CD8-positive, alpha-beta memory T cell (primary cell): ENCODE measurements at regions not wholly inside any gene's neighbourhood (a gene's known extent, or its start where the extent isn't known, plus 50 kb on each side); places are given as distances from the start of the nearest gene placed in this dataset.
"Not testable (repeated sequence)": the region's sequence is repeated elsewhere in the genome, so short reads cannot be mapped to it uniquely, and the experiment has no call there.

Source experiments
- CTCF ChIA-PET: fragments of 350-600 bp; sonication (Branson Sonifier 250); formaldehyde crosslinking; loops from one replicate; lab custom pipeline; 2021; ENCODE audit warnings: antibody characterized with exemption; lab: Charles Lee
- POLR2A ChIA-PET: fragments of 350-600 bp; sonication (Branson Sonifier 250); formaldehyde crosslinking; loops from one replicate; lab custom pipeline; 2021; ENCODE audit warnings: antibody characterized with exemption; lab: Charles Lee
- DNase-seq, 5 donors: peaks; one replicate each; pipeline versions ENCODE4 v3.0.0 to v3.0.0-alpha.2; 2020 to 2022; ENCODE audit warnings: mixed read lengths in 1 of 5
- H3K27ac ChIP-seq: one replicate; pipeline ENCODE4 v1.7.0; 2013; ENCODE audit warnings: low read depth, mild to moderate bottlenecking, low read length, moderate library complexity
- H3K27me3 ChIP-seq: 2 replicates; pipeline ENCODE4 v1.7.0; 2013; ENCODE audit warnings: low read length, mild to moderate bottlenecking; ENCODE audit not compliant: insufficient read depth, poor library complexity, severe bottlenecking
- H3K36me3 ChIP-seq: 2 replicates; pipeline ENCODE4 v1.7.0; 2013; ENCODE audit warnings: mild to moderate bottlenecking, low read length, moderate library complexity; ENCODE audit not compliant: insufficient read depth
- H3K4me1 ChIP-seq: 2 replicates; pipeline ENCODE4 v1.7.0; 2013; ENCODE audit warnings: mild to moderate bottlenecking, low read length, moderate library complexity; ENCODE audit not compliant: insufficient read depth
- H3K4me3 ChIP-seq: 2 replicates; pipeline ENCODE4 v1.7.0; 2013; ENCODE audit warnings: mild to moderate bottlenecking, low read length
- H3K9me3 ChIP-seq: 2 replicates; pipeline ENCODE4 v1.7.0; 2013; ENCODE audit warnings: mild to moderate bottlenecking, low read length
- H3K27ac Mint-ChIP-seq, 8 donors: one replicate each; pipeline ENCODE4 v1.8.0; 2020 to 2021; ENCODE audit warnings: mixed read lengths in 8 of 8, mild to moderate bottlenecking in 6 of 8, inconsistent platforms in 3 of 8, moderate library complexity in 3 of 8
- H3K27me3 Mint-ChIP-seq, 2 donors: one replicate each; pipeline ENCODE4 v1.8.0; 2020 to 2021; ENCODE audit warnings: mixed read lengths in 2 of 2, mild to moderate bottlenecking in 1 of 2, moderate library complexity in 1 of 2
- H3K36me3 Mint-ChIP-seq, 3 donors: one replicate each; pipeline ENCODE4 v1.8.0; 2020 to 2021; ENCODE audit warnings: mixed read lengths in 3 of 3, inconsistent platforms in 1 of 3, mild to moderate bottlenecking in 1 of 3
- H3K4me1 Mint-ChIP-seq, 3 donors: one replicate each; pipeline ENCODE4 v1.8.0; 2020 to 2021; ENCODE audit warnings: mixed read lengths in 3 of 3, inconsistent platforms in 1 of 3, mild to moderate bottlenecking in 1 of 3
- H3K4me3 Mint-ChIP-seq, 7 donors: one replicate each; pipeline ENCODE4 v1.8.0; 2020 to 2021; ENCODE audit warnings: mixed read lengths in 7 of 7, mild to moderate bottlenecking in 6 of 7, moderate library complexity in 4 of 7, inconsistent platforms in 2 of 7
- H3K9me3 Mint-ChIP-seq, 5 donors: one replicate each; pipeline ENCODE4 v1.8.0; 2020 to 2022; ENCODE audit warnings: mixed read lengths in 5 of 5, mild to moderate bottlenecking in 3 of 5, moderate library complexity in 2 of 5, inconsistent platforms in 1 of 5

DNA sequence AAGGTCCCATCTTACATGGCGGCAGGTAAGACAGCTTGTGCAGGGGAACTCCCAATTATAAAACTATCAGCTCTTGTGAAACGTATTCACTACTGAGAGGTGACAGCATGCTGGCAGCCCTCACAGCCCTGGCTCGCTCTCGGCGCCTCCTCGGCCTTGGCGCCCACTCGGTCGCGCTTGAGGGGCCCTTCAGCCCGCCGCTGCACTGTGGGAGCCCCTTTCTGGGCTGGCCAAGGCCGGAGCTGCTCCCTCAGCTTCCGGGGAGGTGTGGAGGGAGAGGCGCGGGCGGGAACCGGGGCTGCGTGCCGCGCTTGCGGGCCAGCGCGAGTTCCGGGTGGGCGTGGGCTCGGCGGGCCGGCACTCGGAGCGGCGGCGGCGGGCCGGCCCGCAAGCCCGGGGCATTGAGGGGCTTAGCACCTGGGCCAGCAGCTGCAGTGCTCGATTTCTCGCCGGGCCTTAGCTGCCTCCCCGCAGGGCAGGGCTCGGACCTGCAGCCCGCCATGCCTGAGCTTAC is 262.6 kb upstream of the CDH19 start:
- H3K9me3 ChIP-seq, H3K27ac ChIP-seq, H3K4me3 Mint-ChIP-seq, DNase-seq, H3K27me3 Mint-ChIP-seq, H3K4me3 ChIP-seq, H3K27me3 ChIP-seq, H3K4me1 Mint-ChIP-seq, H3K27ac Mint-ChIP-seq, H3K36me3 Mint-ChIP-seq, H3K4me1 ChIP-seq, H3K36me3 ChIP-seq, CTCF ChIA-PET, POLR2A ChIA-PET: not testable (repeated sequence)
- H3K9me3 Mint-ChIP-seq = peaks cover 0 to 11% (median 2%) of the 10 kb centered on the region in 5 donors

DNA sequence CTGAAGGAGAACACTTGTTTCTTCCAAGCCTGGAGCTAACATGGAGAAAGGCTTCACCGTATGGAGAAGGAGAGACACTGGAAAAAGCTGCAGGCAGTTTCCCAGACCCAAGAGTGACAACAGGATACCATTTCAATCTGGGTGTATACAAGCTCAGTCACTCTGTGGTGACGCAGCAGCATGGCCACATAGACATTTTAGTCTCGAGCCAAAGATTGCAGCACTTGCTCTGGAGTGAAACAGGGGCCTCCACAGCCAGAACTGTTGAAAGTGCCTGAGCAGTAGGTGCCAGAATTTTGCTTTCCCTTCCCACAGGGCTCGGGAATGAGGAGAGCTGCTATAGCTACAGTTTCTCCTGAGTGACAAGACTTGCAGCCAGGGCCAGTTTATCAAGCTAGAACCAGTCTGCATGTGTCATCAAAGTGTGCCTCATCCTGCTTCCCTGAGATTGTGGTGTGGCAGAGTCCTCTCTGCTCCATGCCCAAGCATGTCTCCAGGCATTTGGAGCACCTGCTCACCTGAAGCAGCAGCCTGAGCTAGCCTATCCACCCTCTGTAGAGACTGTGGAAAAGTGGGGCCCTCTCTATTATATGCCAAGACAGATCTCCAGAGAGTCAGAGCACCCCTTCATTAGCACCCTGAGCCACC is 234.6 kb upstream of the CDH19 start:
- no peak for DNase-seq
- Mint-ChIP-seq H3K4me1 (no peaks in the 10 kb centered on the region), H3K27me3 (no peaks in the 10 kb centered on the region), H3K4me3 (no peak overlapping the region), H3K36me3 (no peaks in the 10 kb centered on the region), H3K9me3 (peaks cover 2 to 27% (median 8%) of the 10 kb centered on the region in 5 donors), H3K27ac (no peak overlapping the region)
- H3K4me1 ChIP-seq = no peaks in the 10 kb centered on the region
- H3K9me3 ChIP-seq = no peaks in the 10 kb centered on the region
- H3K27ac ChIP-seq = no peak overlapping the region
- CTCF ChIA-PET = no interaction called here
- POLR2A ChIA-PET = no interaction called here
- no peak overlapping the region for H3K4me3 ChIP-seq
- no peaks in the 10 kb centered on the region for H3K36me3 ChIP-seq
- H3K27me3 ChIP-seq = no peaks in the 10 kb centered on the region

DNA sequence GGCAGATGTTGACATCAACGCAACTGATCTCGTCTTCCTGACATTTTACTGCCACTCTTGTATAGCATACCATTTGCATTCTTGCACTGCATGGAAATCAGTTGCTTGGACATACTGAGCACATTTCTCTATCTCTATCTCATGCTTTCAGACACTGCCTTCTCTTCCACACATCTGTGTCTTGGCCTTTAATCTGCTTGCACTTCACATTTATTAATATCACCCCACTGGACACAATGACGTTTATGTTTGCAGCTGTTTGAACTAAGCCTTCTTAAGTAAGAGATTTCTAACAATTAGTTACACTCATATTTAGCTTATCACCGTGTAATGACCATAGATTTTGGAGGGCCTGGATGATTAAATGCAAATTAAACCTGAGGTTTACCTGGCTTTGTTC is 229.8 kb upstream of the CDH19 start:
- no peak overlapping the region for H3K4me3 Mint-ChIP-seq
- no peaks in the 10 kb centered on the region for H3K27me3 ChIP-seq
- H3K36me3 ChIP-seq = no peaks in the 10 kb centered on the region
- ChIA-PET POLR2A (no interaction called here), CTCF (no interaction called here)
- no peak for DNase-seq
- no peaks in the 10 kb centered on the region for H3K27me3 Mint-ChIP-seq
- peaks cover 2 to 10% (median 7%) of the 10 kb centered on the region in 5 donors for H3K9me3 Mint-ChIP-seq
- H3K4me1 Mint-ChIP-seq = no peaks in the 10 kb centered on the region
- H3K27ac ChIP-seq = no peak overlapping the region
- H3K4me1 ChIP-seq = no peaks in the 10 kb centered on the region
- no peaks in the 10 kb centered on the region for H3K9me3 ChIP-seq
- no peak overlapping the region for H3K27ac Mint-ChIP-seq
- no peaks in the 10 kb centered on the region for H3K36me3 Mint-ChIP-seq
- no peak overlapping the region for H3K4me3 ChIP-seq

DNA sequence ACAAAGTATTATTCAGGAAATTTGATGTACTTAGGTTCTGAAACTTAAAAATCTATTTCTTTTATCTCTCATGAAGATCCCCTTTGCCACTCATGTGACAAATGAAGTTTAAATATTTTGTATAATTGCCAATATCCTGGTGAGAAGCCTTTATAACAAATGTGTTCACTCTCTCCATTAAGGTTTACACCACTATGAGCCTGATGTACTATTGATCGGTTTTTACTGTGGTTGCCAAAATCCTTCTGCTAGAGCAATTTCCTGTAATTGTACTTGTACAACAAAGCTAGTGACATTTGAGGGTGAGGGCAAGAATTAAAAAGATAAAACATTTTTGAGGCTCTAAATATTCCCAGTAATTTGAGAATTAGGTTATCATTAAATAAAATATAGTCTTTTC is 222.3 kb upstream of the CDH19 start:
- no peaks in the 10 kb centered on the region for H3K36me3 ChIP-seq
- no peak overlapping the region for H3K4me3 ChIP-seq
- Mint-ChIP-seq H3K9me3 (peaks cover 0 to 13% (median 3%) of the 10 kb centered on the region in 5 donors), H3K36me3 (no peaks in the 10 kb centered on the region), H3K4me1 (no peaks in the 10 kb centered on the region), H3K4me3 (no peak overlapping the region), H3K27ac (no peak overlapping the region), H3K27me3 (no peaks in the 10 kb centered on the region)
- H3K9me3 ChIP-seq = no peaks in the 10 kb centered on the region
- H3K4me1 ChIP-seq = no peaks in the 10 kb centered on the region
- CTCF ChIA-PET = no interaction called here
- POLR2A ChIA-PET = no interaction called here
- no peak overlapping the region for H3K27ac ChIP-seq
- H3K27me3 ChIP-seq = no peaks in the 10 kb centered on the region
- DNase-seq = no peak

DNA sequence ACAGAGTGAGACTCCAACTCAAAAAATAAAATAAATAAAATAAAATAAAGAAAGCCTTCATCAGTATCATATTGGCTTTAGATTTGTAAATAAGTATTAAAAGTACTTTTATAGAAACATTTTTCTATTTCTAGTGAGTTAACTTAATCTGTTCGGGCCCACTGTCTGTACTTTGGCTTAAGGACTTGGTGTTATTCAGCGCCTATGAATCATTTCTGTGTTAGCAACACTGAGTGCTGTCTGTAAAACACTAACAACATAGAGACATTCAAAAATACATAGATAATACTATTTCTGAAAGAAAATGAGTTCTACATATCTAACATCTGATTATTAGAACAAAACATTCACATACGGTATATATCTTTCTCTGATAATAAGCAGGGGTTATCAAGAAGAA is 221.5 kb upstream of the CDH19 start:
- Mint-ChIP-seq H3K4me3 (no peak overlapping the region), H3K36me3 (no peaks in the 10 kb centered on the region), H3K27ac (no peak overlapping the region), H3K9me3 (peaks cover 0 to 20% (median 3%) of the 10 kb centered on the region in 5 donors), H3K4me1 (no peaks in the 10 kb centered on the region), H3K27me3 (no peaks in the 10 kb centered on the region)
- Histone ChIP-seq H3K27me3 (no peaks in the 10 kb centered on the region), H3K9me3 (no peaks in the 10 kb centered on the region), H3K4me3 (no peak overlapping the region), H3K36me3 (no peaks in the 10 kb centered on the region), H3K27ac (no peak overlapping the region), H3K4me1 (no peaks in the 10 kb centered on the region)
- POLR2A ChIA-PET = no interaction called here
- CTCF ChIA-PET = no interaction called here
- DNase-seq = no peak

DNA sequence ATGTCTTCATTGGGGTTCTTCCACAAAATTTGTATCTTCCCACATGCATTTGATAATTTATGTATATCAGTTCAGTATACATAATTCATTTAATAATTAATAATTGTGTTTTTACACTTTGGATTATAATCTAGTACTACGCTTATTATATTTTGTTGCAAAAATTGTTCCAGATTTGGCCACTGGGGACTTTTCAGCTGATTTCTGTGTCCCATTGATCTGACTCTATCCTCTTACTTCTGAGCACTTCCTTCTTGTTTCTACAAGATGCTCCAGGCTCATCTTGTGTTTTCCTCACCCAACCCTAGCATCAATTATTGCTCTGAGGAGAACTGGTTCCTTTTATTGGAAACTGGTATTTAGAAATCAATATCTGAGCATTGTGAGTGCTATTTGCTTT is 215.3 kb upstream of the CDH19 start:
- ChIA-PET POLR2A (no interaction called here), CTCF (no interaction called here)
- H3K4me3 ChIP-seq = no peak overlapping the region
- H3K27ac ChIP-seq = no peak overlapping the region
- H3K4me1 ChIP-seq = no peaks in the 10 kb centered on the region
- no peaks in the 10 kb centered on the region for H3K27me3 ChIP-seq
- Mint-ChIP-seq H3K9me3 (peaks cover 0 to 21% (median 3%) of the 10 kb centered on the region in 5 donors), H3K4me3 (no peak overlapping the region), H3K4me1 (no peaks in the 10 kb centered on the region), H3K27ac (no peak overlapping the region), H3K36me3 (no peaks in the 10 kb centered on the region), H3K27me3 (no peaks in the 10 kb centered on the region)
- H3K9me3 ChIP-seq = no peaks in the 10 kb centered on the region
- no peaks in the 10 kb centered on the region for H3K36me3 ChIP-seq
- DNase-seq = no peak

DNA sequence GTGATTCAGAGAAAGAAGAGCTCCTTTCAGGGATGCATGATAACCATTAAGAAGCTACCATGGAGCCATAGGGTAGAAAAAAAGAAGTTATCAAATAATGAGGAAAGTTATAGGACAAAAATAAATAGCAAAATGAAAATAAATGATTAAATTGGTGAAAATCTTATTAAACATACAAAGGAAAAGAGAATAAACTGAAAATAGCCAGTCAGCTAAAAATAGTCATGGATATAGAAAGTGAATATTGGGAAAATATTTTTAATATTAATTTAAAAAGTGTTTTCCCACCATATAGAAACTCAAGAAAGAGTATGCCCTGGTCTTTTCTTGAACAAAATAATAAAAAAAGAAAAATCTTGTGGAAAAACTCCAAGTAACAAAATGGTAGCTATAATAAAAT is 209.2 kb upstream of the CDH19 start:
- Histone ChIP-seq H3K27me3 (no peaks in the 10 kb centered on the region), H3K27ac (no peak overlapping the region), H3K4me1 (no peaks in the 10 kb centered on the region), H3K36me3 (no peaks in the 10 kb centered on the region), H3K9me3 (no peaks in the 10 kb centered on the region), H3K4me3 (no peak overlapping the region)
- H3K9me3 Mint-ChIP-seq = peaks cover 0 to 21% (median 5%) of the 10 kb centered on the region in 5 donors
- H3K27ac Mint-ChIP-seq = no peak overlapping the region
- DNase-seq = no peak
- no peaks in the 10 kb centered on the region for H3K27me3 Mint-ChIP-seq
- no peak overlapping the region for H3K4me3 Mint-ChIP-seq
- no peaks in the 10 kb centered on the region for H3K4me1 Mint-ChIP-seq
- H3K36me3 Mint-ChIP-seq = no peaks in the 10 kb centered on the region
- ChIA-PET CTCF (no interaction called here), POLR2A (no interaction called here)

DNA sequence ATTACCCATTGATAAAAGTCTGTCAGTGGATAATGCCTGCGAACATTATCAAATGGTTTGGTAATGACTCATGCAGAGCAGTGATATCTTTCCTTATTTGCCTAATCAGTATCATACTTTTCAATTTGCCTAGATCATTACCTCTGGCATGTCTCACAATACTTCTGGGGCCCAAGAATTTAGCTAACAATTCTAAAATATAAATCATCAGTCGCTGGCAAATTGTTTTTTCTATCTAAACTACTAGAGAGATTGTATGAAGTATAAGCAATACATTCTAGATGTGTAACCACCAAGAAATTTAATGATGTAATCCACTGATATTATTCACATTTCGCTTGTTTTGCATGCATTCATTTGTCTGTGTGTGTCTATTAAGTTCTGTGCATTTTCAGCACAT is 191.2 kb upstream of the CDH19 start:
- ChIA-PET CTCF (no interaction called here), POLR2A (no interaction called here)
- Histone ChIP-seq H3K36me3 (no peaks in the 10 kb centered on the region), H3K4me1 (no peaks in the 10 kb centered on the region), H3K27me3 (no peaks in the 10 kb centered on the region), H3K4me3 (no peak overlapping the region), H3K27ac (no peak overlapping the region), H3K9me3 (no peaks in the 10 kb centered on the region)
- Mint-ChIP-seq H3K4me3 (no peak overlapping the region), H3K27ac (peak overlapping the region in 1 of 8 donors; percentile 32), H3K4me1 (no peaks in the 10 kb centered on the region), H3K36me3 (no peaks in the 10 kb centered on the region), H3K27me3 (no peaks in the 10 kb centered on the region), H3K9me3 (peaks cover 0 to 19% (median 0%) of the 10 kb centered on the region in 5 donors)
- no peak for DNase-seq
